IPS-NIHi7 (cell line): ENCODE measurements at regions not wholly inside any gene's neighbourhood (a gene's known extent, or its start where the extent isn't known, plus 50 kb on each side); places are given as distances from the start of the nearest gene placed in this dataset.

Source experiments
- DNase-seq: peaks from one replicate; pipeline ENCODE4 v3.0.0; 2012; ENCODE audit warnings: mixed read lengths; ENCODE audit errors: extremely low spot score

DNA sequence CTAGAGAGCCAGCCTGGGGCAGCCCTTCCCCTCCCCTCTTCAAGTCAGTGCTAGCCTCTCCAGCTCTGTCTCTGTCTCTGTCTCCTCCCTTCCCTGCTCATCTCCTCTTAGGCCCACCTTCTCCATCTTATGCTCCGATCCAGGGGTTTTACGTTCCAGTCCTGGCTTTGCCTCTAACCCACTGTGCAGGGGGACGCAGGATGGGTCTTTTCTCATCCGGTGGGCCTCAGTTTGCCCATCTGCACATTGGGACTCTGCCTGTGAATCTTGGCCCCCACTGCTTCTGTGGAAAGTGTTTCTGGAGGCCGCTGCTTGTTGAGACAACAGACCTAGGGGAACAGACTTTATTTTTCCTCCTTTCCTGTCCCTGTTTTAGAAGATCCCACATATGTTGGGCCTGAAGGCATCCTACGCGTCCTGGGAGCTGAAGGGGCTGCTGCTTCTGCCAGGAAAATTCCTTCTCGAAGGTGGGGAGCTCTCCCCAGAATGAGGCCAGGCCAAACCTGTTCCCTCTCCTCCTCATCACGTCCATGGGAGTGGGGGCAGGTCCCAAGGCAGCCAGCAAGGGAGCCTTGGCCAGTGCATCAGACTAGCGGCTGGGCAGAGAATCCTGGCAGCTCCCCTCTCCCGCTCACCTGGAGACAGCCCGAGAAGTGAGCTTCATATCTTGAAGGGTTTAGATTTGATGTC is 99.5 kb upstream of the CSF3R start:
- no peak for DNase-seq

DNA sequence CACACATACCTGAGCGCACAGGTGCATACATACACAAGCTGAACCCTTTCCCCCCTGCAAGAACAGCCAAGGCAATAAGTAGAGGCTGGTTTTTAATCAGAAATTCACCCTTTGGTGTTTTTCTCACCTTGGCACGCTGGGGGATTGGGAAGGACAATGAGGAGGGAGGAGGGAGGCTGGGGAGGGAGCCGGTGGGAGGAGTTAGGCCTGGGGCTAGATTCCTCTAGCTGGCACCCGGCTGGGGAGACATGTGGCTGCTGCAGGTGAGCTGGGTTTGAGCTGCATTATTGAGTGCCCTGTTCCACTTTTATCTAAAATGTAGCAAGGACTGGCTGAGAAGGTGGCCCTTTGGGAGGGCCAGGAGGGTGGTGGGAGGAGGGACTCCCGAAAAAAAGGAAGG is 97.8 kb upstream of the CSF3R start:
- peak; percentile 56 for DNase-seq

GRCh38 chr1:36579039-36579438 is 96.3 kb upstream of the CSF3R start:
- DNase-seq = no peak

- no peak for DNase-seq
These were observed 93.9 kb upstream of the CSF3R start for GRCh38 chr1:36576551-36577110.

GRCh38 chr1:36576118-36576517 is 93.4 kb upstream of the CSF3R start:
- DNase-seq = peak; percentile 95

- DNase-seq = no peak
These were observed 90.7 kb upstream of the CSF3R start for GRCh38 chr1:36573445-36573844.

DNA sequence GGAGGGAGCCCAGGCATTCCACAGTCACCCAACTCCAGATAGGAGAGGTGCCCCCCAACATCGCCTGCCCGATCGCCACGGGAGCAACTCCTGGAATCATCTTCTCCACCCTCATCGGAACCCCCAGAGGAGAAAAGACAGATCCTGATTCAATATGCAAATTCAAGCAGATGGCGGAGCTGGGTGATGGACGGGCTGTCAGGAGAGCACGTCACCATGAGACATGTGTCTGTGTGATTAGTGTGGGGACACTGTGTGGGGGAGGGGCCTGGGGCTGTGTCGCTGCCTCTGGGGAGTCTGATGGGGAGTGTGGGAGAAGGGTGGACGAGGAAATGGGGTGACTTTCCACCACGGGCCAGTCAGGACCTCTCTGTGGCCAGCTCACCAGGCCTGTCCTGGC is 90.2 kb upstream of the CSF3R start:
- no peak for DNase-seq

DNA sequence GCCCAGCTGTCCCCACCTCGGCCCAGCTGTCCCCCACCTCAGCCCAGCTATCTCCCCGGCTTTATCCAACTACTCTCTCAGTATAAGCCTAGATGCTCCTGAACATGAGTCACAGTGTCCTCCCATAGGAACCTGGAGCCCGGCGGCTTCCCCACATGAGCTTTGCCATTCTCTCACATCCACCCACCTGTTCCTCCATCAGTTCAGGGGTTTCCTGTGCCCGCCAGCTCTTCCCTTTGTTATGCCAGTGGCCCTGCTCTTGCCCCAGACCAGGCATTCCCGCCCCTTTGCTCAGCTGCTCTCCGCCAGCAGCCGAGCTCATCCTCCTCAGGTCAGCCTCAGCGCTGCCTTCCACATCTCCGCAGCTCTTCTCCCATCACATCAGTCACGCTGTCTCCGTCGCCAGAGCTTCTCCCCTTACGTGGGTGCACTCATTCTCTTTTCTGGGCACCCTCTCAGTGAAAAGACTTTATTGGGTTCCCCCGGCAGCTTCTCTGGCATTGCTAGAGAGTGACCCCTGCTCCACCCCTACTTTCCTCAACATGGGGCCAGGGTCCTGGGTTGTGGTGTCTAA is 89.5 kb upstream of the CSF3R start:
- DNase-seq = no peak

- DNase-seq = no peak
These were observed 88.4 kb upstream of the CSF3R start for GRCh38 chr1:36571106-36571505.

DNA sequence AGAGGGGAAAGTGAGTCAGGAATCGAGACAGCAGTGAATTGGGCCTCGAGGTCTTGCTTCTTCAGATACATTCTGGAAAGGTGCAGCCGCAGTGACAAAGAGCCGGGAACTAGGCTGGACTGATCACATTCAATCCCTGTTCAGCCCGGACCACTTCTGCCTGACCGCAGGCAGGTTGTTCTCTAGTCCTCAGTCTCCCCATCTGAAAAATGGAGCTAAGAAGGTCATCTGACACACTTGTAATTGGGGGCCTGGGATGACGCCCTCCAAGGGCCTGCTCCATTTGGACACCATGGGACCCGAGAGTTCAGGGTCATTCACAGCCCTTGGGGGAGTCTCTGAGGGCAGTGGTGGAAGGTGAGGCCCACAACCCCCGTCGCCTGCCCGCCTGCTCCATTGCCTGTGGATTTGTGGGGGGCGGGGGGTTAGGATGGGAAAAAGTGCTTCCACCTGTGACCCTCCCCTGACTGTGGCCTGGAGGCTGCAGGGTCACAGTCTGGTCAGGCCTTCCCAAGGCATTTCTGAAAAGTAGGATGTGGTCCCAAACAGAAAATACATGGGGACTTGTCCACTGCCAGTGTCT is 87.9 kb upstream of the CSF3R start:
- no peak for DNase-seq

DNA sequence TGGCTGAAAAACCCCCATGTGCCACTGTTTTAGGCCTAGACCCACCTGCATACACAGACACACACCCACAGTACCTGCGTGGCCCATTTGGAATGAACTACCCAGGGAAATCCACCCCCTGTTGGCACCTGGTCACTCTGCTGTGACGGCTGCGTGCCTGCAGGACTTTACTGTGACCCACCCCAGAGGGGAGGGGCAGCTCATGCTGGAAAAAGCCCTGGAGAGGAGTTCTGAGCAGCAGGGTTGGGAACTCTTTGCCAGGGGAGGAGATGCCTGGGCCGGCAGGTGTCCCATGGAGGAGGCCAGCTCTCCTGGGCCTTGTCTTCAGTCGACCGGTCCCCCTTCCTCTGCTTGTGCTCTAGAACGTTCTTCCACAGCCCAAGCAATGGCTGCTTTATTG is 87.3 kb upstream of the CSF3R start:
- no peak for DNase-seq

DNA sequence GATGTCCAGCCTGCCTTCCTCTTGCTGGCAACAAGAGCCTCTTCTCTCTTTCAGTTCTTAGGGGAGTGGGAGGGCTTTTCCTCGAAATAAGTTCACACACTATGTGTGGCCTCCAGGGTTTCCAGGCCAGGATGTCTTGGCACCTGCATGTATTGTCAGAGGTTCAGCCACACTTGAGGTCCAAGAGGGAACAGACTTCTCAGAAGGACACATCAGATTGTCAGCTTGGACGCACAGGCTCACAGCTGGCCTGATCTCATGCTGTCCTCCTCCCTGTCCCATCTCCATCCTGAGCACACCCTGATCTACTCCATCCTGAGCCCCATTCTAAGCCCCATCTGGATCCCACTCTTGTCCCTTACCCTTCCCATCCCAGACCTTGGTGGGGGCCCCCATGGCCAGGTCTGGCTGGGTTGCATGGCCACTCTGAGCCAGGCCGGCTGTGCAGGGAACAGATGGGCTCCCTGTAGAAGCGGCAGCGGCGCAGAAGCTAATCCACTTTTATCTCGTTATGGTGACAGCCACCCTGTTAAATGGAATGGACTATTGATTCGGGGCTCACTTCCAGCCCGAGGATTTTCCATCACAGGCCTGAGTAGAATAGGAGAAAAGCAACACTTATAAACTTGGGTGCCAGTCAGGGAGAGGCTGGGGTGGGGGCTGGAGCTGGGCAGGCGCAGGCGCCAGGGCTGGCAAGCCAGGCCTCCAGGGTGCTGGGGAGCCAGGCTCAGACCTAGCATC is 85.1 kb upstream of the CSF3R start:
- no peak for DNase-seq

DNA sequence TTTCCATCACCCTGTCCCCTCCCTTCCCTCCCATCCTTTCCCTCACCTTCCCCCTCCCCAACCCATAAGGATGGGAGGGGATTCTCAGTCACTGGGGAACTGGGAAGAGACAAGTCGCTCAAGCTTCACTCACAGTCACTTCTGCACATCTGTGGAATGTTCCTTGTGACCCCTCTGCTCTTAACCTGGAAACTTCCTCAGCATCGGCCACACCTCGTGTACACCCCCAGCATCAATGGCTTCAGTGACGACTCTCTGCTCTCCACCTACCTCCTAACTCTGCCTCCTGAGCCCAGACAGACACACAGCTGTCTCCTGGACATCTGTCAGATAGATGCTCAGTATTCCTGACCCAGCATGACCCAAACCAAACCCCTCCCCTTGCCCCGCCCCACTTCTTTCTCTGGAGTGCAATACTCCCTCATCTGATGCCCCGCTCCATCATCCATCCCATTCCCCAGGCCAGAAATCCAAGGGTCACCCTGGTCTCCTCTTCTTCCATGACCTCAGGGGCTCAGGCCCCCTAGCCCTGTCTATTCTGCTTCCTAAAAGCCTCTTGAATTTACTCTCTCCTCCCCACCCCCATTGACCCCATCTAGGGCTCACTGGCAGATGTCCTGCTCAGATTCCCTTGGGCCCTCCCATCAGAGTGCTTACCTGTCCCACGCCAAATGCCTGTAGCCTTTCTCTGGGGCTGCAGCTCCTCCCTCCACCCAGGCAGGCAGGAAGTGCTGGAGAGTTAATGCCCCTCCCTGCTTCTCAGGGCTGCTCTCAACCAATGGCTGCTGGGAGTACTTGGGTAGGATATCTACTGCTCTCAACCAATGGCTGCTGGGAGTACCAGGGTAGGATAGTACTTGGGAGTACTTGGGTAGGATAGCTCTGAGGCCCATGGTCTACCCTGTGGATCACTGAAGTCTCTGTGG is 83.1 kb upstream of the CSF3R start:
- no peak for DNase-seq

DNA sequence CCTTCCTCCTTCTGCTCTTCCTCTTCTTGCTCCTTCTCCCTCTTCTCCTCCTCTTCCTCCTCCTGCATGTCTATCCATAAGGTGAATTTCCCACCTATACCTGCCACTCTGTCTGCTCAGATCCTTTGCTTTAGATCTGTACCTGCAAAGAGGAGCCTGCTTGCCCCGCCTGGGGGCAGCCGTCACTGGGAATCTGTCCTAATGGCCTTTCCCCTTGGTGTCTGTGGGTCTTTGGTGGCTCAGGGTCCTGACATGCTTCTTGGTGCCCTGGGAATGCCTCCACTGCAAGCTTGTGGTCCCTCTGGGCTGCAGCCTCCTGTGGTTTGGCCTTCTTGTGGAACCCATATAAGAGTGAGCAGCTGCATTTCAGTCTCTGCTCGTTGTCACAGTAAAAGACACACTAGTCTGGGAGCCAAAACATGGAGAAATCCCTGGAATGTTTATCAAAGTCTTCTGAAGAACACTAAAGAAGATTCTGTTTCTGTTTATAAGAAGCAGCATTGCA is 79.5 kb upstream of the CSF3R start:
- no peak for DNase-seq

DNA sequence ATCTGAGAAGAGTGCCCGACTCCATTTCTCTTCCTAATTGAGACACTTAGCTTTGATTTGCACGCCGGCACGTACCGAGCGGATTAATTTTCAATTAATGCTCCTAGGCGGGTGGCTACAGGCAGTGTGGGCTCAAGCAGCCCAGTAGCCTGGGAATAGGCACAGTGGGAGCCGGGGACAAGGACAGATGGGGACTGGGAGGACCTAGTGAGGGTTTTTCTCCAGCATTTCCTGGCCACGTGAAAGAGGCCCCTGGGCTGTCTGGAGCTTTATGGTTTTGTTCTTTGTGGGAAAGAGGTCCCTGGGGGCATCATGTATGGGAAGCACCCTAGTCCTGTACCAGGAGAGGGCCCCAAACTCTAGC is 78.6 kb upstream of the CSF3R start:
- no peak for DNase-seq

DNA sequence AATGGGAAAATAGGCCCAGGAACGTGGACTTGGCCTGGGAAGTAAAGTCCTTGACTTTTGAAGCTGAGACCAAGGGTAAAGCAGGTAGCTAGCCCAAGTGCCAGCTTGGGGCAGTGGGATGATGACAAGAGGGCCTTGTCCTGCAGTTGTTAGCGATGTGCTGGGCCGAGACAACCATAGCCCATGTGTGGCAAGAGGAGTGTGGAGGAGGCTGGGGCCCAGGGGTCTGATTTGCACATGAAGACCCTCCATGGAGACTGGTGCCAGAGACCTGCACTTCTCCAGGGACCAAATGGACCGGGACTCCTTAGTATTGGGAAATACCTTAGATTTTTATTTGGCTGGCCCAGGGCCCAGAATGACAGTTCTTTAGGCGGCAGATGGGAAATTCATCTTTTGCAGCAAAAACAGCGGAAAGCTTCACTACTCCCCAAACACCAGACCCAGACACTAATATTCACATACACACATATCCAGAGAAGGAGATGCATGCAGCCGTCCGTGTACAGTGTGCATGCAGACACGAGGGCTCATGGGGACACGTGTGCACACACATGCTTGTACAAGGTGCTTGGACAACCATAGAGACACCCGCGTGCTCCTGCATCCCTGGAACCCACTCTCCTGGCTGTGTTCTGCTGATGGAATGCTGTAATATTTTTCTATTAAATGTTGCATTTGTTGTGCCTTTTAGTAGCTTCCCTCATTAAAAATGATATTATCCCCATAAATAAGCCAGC is 78.1 kb upstream of the CSF3R start:
- DNase-seq = no peak

- DNase-seq = no peak
These were observed 77.5 kb upstream of the CSF3R start for GRCh38 chr1:36560177-36560576.

GRCh38 chr1:36559061-36559460 is 76.3 kb upstream of the CSF3R start:
- no peak for DNase-seq

DNA sequence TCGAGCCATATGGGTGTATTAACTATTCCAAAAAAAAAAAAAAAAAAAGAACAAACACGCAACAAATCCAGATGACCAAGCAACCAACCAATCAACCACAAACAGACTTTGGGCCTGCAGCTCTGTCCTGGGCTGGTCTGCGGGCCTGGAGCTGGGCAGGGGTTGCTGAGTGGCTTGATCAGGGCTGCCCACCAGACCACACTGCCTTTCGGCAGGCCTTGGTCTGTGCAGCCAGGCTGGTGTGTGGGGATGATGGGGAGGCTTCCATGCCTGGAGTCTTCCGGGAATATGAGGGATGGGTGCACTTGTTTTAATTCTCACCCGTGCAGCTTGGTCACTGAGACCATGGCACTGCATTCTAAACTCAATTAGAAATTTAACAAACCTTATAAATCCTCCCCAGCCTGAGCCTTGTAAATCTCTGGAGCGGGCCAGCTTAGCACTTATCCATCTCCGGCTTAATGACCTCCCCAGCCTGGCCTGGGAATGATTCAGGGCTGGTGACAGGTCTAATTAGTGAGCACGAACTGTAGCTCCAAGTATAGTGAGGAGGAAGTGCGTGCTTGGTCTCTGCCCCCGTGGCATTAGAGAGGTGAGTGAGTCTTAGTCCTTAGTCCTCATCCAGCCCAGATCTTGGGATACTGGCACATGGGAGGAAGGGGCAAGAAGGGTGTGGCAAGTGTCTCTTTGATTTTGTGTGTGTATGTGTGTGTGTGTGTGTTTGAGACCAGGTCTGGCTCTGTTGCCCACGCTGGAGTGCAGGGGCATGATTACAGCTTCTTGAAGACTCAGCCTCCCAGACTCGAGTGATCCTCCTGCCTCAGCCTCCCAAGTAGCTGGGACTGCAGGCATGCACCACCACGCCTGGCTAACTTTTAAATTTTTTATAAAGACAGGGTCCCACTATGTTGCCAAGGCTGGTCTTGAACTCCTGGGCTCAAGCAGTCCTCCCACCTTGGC is 74.6 kb upstream of the CSF3R start:
- no peak for DNase-seq
